ENCODE measurements at regions not wholly inside any gene's neighbourhood (a gene's known extent, or its start where the extent isn't known, plus 50 kb on each side); places are given as distances from the start of the nearest gene placed in this dataset.
"Not testable (repeated sequence)": the region's sequence is repeated elsewhere in the genome, so short reads cannot be mapped to it uniquely, and the experiment has no call there.

DNA sequence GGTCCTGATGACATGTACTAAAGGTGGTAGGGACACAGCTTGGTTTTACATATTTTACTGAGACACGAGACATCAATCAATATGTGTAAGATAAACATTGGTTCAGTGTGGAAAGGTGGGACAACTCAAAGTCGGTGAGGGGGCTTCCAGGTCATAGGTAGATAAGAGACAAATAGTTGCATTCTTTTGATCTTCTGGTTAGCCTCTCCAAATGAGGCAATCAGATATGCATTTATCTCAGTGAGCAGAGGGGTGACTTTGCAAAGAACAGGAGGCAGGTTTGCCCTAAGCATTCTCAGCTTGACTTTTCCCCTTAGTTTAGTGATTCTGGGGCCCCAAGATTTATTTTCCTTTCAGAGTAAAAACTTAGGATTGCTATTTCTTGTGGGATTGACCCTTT is 706.9 kb downstream of the GLUD2 start:
- Mint-ChIP-seq H3K4me1 (no peaks in the 10 kb centered on the region), H3K4me3 (no peak overlapping the region), H3K27ac (no peak overlapping the region), H3K36me3 (ENCODE audit: low read depth) (no peaks in the 10 kb centered on the region), H3K27me3 (no peaks in the 10 kb centered on the region)
- H3K9me3 ChIP-seq (ENCODE audit: control insufficient read depth, low read length, poor library complexity, severe bottlenecking), result no peaks in the 10 kb centered on the region
- DNase-seq (no peak), ATAC-seq (no peak)

DNA sequence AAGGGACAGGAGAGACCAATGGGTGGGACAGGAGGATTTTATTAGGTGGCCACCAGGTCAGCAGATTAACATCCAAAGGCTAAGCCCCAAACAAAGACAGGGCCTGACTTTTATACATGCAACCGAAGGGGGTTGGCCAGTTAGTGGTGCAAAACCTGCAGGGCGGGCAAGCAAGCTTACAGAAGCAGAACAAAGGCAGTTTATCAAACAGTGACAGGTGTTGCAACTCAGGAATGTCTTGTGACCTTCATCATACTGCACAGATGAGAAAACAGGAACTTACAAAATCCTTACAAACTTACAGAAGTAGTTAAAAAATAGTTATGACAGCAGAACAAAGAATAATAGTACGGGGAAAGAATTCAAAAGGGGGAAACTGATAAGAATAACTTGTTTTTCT is 708.1 kb downstream of the GLUD2 start:
- H3K4me3 Mint-ChIP-seq, result no peak overlapping the region
- H3K27ac Mint-ChIP-seq, result no peak overlapping the region

DNA sequence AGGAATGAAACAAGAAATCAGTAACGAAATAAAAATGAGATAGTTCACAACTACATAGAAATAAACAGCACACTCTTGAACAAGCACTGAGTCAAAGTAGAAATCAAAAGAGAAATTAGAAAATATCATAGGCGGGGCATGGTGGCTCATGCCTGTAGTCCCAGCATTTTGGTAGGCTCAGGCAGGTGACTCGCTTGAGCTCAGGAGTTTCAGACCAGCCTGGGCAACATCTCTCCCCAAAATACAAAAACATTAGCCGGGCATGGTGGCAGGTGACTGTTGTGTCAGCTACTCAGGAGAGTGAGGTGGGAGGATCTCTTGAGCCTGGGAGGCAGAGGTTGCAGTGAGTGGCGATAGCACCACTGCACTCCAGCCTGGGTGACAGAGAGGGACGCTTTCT is 714.4 kb downstream of the GLUD2 start:
- H3K9me3 ChIP-seq (ENCODE audit: control insufficient read depth, low read length, poor library complexity, severe bottlenecking), result no peaks in the 10 kb centered on the region
- ATAC-seq (no peak), DNase-seq (no peak)

More for the DNA sequence above, 708.1 kb downstream of the GLUD2 start:
- Mint-ChIP-seq H3K27me3 (no peaks in the 10 kb centered on the region), H3K4me1 (no peaks in the 10 kb centered on the region), H3K36me3 (ENCODE audit: low read depth) (no peaks in the 10 kb centered on the region)
- no peak for DNase-seq
- no peak for ATAC-seq
- H3K9me3 ChIP-seq (ENCODE audit: control insufficient read depth, low read length, poor library complexity, severe bottlenecking), result no peaks in the 10 kb centered on the region

DNA sequence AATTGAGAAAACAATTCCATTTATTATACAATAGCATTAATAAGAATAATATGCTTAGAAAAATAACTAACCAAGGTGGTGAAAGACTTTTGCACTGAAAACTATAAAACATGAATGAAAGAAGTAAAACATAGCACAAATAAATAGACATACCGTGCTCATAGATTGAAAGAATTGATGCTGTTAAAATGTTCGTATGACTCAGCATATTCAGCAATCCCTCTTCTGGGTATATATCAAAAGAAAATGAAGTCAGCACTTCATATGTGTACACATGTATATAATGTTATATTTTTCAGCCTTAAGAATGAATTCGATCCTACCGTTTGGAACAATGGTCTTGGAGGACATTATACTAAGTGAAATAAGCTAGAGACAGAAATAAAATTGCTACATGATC is 716.3 kb downstream of the GLUD2 start:
- DNase-seq (no peak), ATAC-seq (no peak)
- no peaks in the 10 kb centered on the region for H3K9me3 ChIP-seq (ENCODE audit: control insufficient read depth, low read length, poor library complexity, severe bottlenecking)
- H3K27ac Mint-ChIP-seq, result no peak overlapping the region
- no peak overlapping the region for H3K4me3 Mint-ChIP-seq
- H3K27me3 Mint-ChIP-seq, result no peaks in the 10 kb centered on the region
- H3K4me1 Mint-ChIP-seq, result no peaks in the 10 kb centered on the region
- H3K36me3 Mint-ChIP-seq (ENCODE audit: low read depth), result no peaks in the 10 kb centered on the region

More for the DNA sequence above, 714.4 kb downstream of the GLUD2 start:
- Mint-ChIP-seq H3K27ac (no peak overlapping the region), H3K4me1 (no peaks in the 10 kb centered on the region), H3K4me3 (no peak overlapping the region), H3K36me3 (ENCODE audit: low read depth) (no peaks in the 10 kb centered on the region), H3K27me3 (no peaks in the 10 kb centered on the region)

DNA sequence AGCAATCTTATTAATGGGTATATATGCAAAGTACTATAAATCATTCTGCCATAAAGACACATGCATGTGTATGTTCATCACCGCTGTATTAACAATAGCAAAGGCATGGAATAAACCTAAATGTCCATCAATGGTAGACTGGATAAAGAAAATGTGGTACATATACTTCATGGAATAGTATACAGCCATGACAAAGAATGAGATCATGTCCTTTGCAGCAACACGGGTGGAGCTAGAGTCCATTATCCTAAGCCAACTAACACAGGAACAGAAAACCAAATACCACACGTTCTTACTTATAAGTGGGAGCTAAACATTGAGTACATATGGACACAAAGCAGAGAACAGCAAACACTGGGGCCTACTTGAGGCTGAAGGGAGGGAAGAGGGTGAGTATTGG is 720.8 kb downstream of the GLUD2 start:
- H3K36me3 Mint-ChIP-seq (ENCODE audit: low read depth); H3K9me3 ChIP-seq (ENCODE audit: control insufficient read depth, low read length, poor library complexity, severe bottlenecking); H3K27me3 Mint-ChIP-seq; ATAC-seq; H3K4me1 Mint-ChIP-seq; H3K4me3 Mint-ChIP-seq; H3K27ac Mint-ChIP-seq; DNase-seq: not testable (repeated sequence)

DNA sequence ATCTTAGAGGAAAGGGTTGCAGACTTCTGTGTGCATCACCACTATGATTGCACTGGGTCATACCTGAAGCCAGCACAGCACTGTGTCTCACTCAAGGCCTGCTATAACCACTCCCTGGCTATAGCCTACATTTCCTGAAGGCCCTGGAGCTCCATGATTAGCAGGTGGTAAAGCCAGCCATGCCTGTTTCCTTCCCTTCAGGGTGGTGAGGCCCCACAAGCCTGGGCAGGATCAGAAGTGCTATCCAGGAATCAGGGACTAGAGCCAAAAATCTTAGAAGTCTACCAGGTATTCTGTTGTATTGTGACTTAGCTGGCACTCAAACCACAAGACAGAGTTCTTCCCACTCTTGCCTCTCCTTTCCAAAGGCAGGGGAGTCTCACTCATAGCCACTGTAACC is 734.6 kb downstream of the GLUD2 start:
- no peaks in the 10 kb centered on the region for H3K36me3 Mint-ChIP-seq (ENCODE audit: low read depth)
- no peaks in the 10 kb centered on the region for H3K27me3 Mint-ChIP-seq
- no peak overlapping the region for H3K4me3 Mint-ChIP-seq
- no peak overlapping the region for H3K27ac Mint-ChIP-seq
- ATAC-seq (no peak), DNase-seq (no peak)
- H3K4me1 Mint-ChIP-seq, result no peaks in the 10 kb centered on the region
- no peaks in the 10 kb centered on the region for H3K9me3 ChIP-seq (ENCODE audit: control insufficient read depth, low read length, poor library complexity, severe bottlenecking)

DNA sequence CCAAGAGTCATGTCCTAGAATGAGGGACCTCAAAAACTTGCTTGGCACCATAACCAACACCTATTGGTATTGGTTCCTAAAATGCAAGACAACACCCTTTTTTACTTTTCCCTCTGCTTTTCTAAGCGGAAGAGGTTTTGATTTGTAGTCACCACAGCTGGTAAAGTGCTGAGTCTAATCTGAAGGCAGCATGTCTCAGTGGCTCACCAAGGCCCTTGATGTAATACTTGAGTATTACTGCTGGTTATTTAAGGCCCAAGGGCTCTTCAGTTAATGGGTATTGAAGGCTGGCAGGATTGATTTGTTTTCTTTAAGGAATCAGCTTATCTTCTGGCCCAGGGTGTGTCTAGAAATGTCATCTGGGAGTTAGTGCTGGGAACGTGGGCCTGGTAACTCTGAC is 735.1 kb downstream of the GLUD2 start:
- Mint-ChIP-seq H3K4me1 (no peaks in the 10 kb centered on the region), H3K4me3 (no peak overlapping the region), H3K27ac (no peak overlapping the region), H3K36me3 (ENCODE audit: low read depth) (no peaks in the 10 kb centered on the region), H3K27me3 (no peaks in the 10 kb centered on the region)
- ATAC-seq (no peak), DNase-seq (no peak)
- H3K9me3 ChIP-seq (ENCODE audit: control insufficient read depth, low read length, poor library complexity, severe bottlenecking), result no peaks in the 10 kb centered on the region

DNA sequence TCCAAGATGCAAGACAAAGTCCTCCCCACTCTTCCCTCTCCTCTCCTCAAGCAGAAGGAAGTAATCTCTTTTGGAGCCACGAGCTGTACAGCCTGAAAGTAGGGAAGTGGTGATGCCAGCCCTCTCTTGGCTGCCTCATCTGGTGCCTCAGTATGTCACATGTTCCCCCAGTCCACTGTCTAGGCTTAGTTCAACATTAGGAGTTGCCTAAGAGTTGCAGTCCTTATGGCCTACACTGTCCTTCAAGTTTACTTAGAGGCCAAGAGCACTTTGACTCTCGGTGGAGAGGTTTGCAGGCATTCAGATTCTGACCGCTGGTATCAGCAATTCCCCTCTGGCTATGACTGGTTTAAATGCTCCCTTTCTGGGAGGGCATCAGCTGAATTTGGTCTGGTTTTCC is 735.6 kb downstream of the GLUD2 start:
- DNase-seq (no peak), ATAC-seq (no peak)
- Mint-ChIP-seq H3K27me3 (no peaks in the 10 kb centered on the region), H3K4me3 (no peak overlapping the region), H3K36me3 (ENCODE audit: low read depth) (no peaks in the 10 kb centered on the region), H3K27ac (no peak overlapping the region), H3K4me1 (no peaks in the 10 kb centered on the region)
- no peaks in the 10 kb centered on the region for H3K9me3 ChIP-seq (ENCODE audit: control insufficient read depth, low read length, poor library complexity, severe bottlenecking)

DNA sequence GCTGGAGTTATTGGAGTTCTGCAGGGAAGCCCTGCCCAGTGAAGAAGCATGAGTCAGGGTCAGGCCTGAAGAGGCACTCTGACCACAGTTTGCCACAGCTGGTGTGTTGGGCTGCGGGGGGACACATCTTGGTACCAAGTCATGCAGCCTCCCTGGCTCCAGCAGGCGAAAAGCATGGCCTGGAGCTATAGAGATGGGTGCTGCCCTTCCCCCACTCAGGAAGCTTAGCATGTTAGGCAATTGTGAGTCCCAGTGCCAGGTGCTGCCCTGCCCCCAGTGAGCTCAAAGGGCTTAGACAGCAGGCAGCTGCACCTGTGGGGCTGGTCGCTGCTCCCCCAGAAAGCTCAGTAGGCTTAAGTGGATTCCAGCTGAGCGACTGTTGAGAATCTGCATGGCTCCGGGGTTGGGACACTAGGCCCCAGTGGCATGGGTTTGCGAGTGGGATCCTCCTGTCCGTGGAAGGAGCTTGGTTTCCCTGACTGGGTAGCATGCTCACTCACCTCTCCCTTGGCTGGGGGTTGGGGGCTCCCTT is 755.5 kb downstream of the GLUD2 start:
- H3K36me3 Mint-ChIP-seq (ENCODE audit: low read depth), result no peaks in the 10 kb centered on the region
- no peaks in the 10 kb centered on the region for H3K9me3 ChIP-seq (ENCODE audit: control insufficient read depth, low read length, poor library complexity, severe bottlenecking)
- ATAC-seq (no peak), DNase-seq (no peak)
- no peak overlapping the region for H3K27ac Mint-ChIP-seq
- H3K27me3 Mint-ChIP-seq, result no peaks in the 10 kb centered on the region
- H3K4me1 Mint-ChIP-seq, result no peaks in the 10 kb centered on the region
- no peak overlapping the region for H3K4me3 Mint-ChIP-seq

DNA sequence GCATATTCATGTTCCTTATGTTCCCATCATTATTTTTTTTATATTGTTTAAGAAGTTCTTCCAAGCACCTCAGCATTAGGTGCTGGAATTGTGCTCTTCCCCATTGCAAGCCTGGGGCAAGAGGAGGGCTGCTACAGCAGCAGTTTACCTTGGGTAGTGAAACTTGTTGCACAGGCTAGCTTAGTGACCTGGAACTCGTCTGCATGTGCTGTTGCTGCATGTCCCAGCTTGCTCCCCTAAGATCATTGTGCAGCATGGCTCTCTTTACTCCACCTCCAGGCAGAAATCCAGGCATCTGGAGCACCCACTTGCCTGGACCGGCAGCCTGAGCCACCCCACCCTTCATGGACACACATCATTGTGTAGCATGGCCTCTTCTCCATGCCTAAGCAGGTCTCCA is 776.0 kb downstream of the GLUD2 start:
- H3K27me3 Mint-ChIP-seq, result no peaks in the 10 kb centered on the region
- no peak for ATAC-seq
- no peaks in the 10 kb centered on the region for H3K4me1 Mint-ChIP-seq
- no peaks in the 10 kb centered on the region for H3K9me3 ChIP-seq (ENCODE audit: control insufficient read depth, low read length, poor library complexity, severe bottlenecking)
- no peak for DNase-seq
- no peak overlapping the region for H3K27ac Mint-ChIP-seq
- no peak overlapping the region for H3K4me3 Mint-ChIP-seq
- H3K36me3 Mint-ChIP-seq (ENCODE audit: low read depth), result no peaks in the 10 kb centered on the region

DNA sequence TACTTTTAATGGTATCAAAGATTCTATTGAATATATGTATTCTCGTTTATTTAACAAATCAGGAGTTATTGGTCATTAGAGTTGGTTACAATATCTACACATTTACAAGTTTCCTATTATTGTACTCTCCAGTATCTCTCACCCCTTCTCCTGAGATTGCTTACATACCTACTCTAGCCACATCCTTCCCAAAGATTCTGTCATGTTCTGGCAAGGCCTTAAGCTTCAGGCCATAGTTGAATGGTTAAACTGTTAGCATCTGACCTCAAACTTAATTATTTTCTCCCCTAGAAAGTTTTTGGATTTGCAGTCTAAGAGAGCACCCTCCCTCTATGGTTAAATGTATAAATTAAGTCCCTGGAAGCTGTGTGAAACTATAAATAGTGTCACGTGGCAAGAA is 784.2 kb downstream of the GLUD2 start:
- Mint-ChIP-seq H3K4me1 (no peaks in the 10 kb centered on the region), H3K4me3 (no peak overlapping the region), H3K27me3 (no peaks in the 10 kb centered on the region), H3K27ac (no peak overlapping the region), H3K36me3 (ENCODE audit: low read depth) (no peaks in the 10 kb centered on the region)
- H3K9me3 ChIP-seq (ENCODE audit: control insufficient read depth, low read length, poor library complexity, severe bottlenecking), result no peaks in the 10 kb centered on the region
- ATAC-seq (no peak), DNase-seq (no peak)

DNA sequence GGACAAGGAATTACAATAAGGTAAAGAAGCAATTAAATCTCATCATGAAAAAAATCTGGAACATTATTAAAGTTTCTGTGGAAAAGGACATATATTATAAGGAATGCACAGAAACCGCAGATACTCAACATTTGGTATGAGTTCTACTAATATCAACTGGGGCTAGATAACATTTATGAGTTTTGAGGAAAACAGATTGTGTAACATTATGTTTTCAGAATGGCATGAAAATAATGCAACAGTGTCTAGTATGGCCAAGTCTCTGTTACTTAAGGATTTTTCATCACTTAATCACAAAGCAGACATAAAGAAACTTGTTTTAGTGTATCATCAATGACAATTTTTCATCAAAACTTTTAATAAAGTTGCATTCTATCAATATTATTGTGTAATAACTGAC is 785.0 kb downstream of the GLUD2 start:
- Mint-ChIP-seq H3K36me3 (ENCODE audit: low read depth) (no peaks in the 10 kb centered on the region), H3K27me3 (no peaks in the 10 kb centered on the region), H3K4me3 (no peak overlapping the region), H3K4me1 (no peaks in the 10 kb centered on the region), H3K27ac (no peak overlapping the region)
- ATAC-seq (no peak), DNase-seq (no peak)
- no peaks in the 10 kb centered on the region for H3K9me3 ChIP-seq (ENCODE audit: control insufficient read depth, low read length, poor library complexity, severe bottlenecking)

DNA sequence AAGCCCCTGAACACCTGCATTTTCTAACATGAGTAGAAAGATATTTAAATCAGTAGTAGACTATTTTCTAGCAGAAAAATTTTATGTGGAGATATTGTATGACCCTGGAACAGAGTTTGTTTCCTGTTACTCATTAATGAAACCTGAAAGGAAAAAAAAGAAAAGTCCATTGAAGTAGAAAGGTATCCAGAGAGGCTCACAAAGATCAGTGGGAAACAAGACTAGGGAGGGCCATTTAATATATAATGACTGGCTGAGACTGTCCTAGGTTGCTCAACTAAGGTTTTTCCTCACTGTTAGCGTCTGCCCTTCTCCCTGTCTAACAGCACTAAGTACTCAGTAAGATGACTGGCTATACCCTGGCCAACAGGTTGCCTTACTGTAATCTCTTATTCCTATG is 788.6 kb downstream of the GLUD2 start:
- no peak overlapping the region for H3K27ac Mint-ChIP-seq
- DNase-seq, result no peak
- H3K4me1 Mint-ChIP-seq, result no peaks in the 10 kb centered on the region
- no peaks in the 10 kb centered on the region for H3K9me3 ChIP-seq (ENCODE audit: control insufficient read depth, low read length, poor library complexity, severe bottlenecking)
- no peak overlapping the region for H3K4me3 Mint-ChIP-seq
- no peaks in the 10 kb centered on the region for H3K36me3 Mint-ChIP-seq (ENCODE audit: low read depth)
- no peak for ATAC-seq
- no peaks in the 10 kb centered on the region for H3K27me3 Mint-ChIP-seq

DNA sequence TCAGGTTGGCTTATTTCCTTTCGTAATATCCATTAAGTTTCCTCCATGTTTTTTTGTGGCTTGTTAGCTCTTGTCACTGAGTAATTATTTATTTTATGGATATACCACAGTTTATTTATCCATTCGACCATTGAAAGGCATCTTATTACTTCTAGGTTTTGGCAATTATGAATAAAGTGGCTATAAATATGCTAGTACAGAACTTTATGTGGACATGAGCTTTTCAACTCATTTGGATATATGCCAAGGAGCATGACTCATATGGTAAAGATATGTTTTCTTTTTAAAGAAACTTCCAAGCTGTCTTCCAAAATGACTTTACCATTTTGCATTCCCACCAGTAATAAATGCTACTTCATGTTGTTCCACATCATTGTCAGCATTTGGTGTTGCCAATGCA is 803.6 kb downstream of the GLUD2 start:
- Mint-ChIP-seq H3K4me3 (no peak overlapping the region), H3K36me3 (ENCODE audit: low read depth) (no peaks in the 10 kb centered on the region), H3K27me3 (no peaks in the 10 kb centered on the region), H3K4me1 (no peaks in the 10 kb centered on the region), H3K27ac (no peak overlapping the region)
- no peaks in the 10 kb centered on the region for H3K9me3 ChIP-seq (ENCODE audit: control insufficient read depth, low read length, poor library complexity, severe bottlenecking)
- DNase-seq (no peak), ATAC-seq (no peak)

All from T-helper 17 cell (primary cell).